ENCODE measurements at regions not wholly inside any gene's neighbourhood (a gene's known extent, or its start where the extent isn't known, plus 50 kb on each side); places are given as distances from the start of the nearest gene placed in this dataset.
A peak's percentile ranks its signal among the peaks of the same experiment; 100 is the strongest.

GRCh38 chr4:149931431-149931830 is 115.8 kb upstream of the IQCM start:
- DNase-seq = no peak

GRCh38 chr4:149932188-149932587 is 116.5 kb upstream of the IQCM start:
- DNase-seq = no peak

- DNase-seq = no peak
These were observed 117.5 kb upstream of the IQCM start for GRCh38 chr4:149933120-149933519.

- DNase-seq = no peak
These were observed 118.2 kb upstream of the IQCM start for GRCh38 chr4:149933883-149934282.

GRCh38 chr4:149949381-149949780 is 128.9 kb upstream of the DCLK2 start:
- DNase-seq = no peak

GRCh38 chr4:149951152-149951900 is 126.9 kb upstream of the DCLK2 start:
- DNase-seq = peak in 1 of 3 experiments; percentile 41

- no peak for DNase-seq
These were observed 126.1 kb upstream of the DCLK2 start for GRCh38 chr4:149952101-149952500.

- DNase-seq = peak in 1 of 3 experiments; percentile 20
These were observed 125.5 kb upstream of the DCLK2 start for GRCh38 chr4:149952716-149953115.

GRCh38 chr4:149955780-149956390 is 122.4 kb upstream of the DCLK2 start:
- peak in 1 of 3 experiments; percentile 3 for DNase-seq

GRCh38 chr4:149956678-149957077 is 121.6 kb upstream of the DCLK2 start:
- DNase-seq = no peak

GRCh38 chr4:149961876-149962597 is 116.2 kb upstream of the DCLK2 start:
- DNase-seq = no peak

- DNase-seq = no peak
These were observed 114.0 kb upstream of the DCLK2 start for GRCh38 chr4:149964001-149964796.

GRCh38 chr4:149965206-149965605 is 113.0 kb upstream of the DCLK2 start:
- no peak for DNase-seq

GRCh38 chr4:149972407-149972806 is 105.8 kb upstream of the DCLK2 start:
- no peak for DNase-seq

- DNase-seq = no peak
These were observed 105.1 kb upstream of the DCLK2 start for GRCh38 chr4:149973181-149973580.

- no peak for DNase-seq
These were observed 103.1 kb upstream of the DCLK2 start for GRCh38 chr4:149975172-149975571.

- DNase-seq = no peak
These were observed 98.0 kb upstream of the DCLK2 start for GRCh38 chr4:149980121-149980682.

- peak; percentile 32 to 73 (median 42) for DNase-seq
These were observed 97.3 kb upstream of the DCLK2 start for GRCh38 chr4:149980941-149981340.

GRCh38 chr4:149983401-149983800 is 94.8 kb upstream of the DCLK2 start:
- no peak for DNase-seq

- no peak for DNase-seq
These were observed 94.3 kb upstream of the DCLK2 start for GRCh38 chr4:149983931-149984330.

- DNase-seq = no peak
These were observed 92.3 kb upstream of the DCLK2 start for GRCh38 chr4:149985981-149986380.

GRCh38 chr4:149986917-149987316 is 91.3 kb upstream of the DCLK2 start:
- DNase-seq = no peak

All from NCI-H1417 (cell line).